ENCODE measurements at regions not wholly inside any gene's neighbourhood (a gene's known extent, or its start where the extent isn't known, plus 50 kb on each side); places are given as distances from the start of the nearest gene placed in this dataset.

- no peak for TF ChIP-seq CTCF (IDR thresholded peaks at IDR 0.05; ENCODE audit: control insufficient read depth, insufficient read depth, low read depth, low read length, missing control alignments)
- no peak for DNase-seq (ENCODE audit: low read depth)
- no peak overlapping the region for H3K4me3 ChIP-seq (ENCODE audit: control insufficient read depth, low read depth, low read length)
These were observed 338.3 kb downstream of the IRX1 start for GRCh38 chr5:3933966-3934365.

GRCh38 chr5:3943859-3944258 is 348.2 kb downstream of the IRX1 start:
- no peak for DNase-seq (ENCODE audit: low read depth)
- no peak for TF ChIP-seq CTCF (IDR thresholded peaks at IDR 0.05; ENCODE audit: control insufficient read depth, insufficient read depth, low read depth, low read length, missing control alignments)
- H3K4me3 ChIP-seq (ENCODE audit: control insufficient read depth, low read depth, low read length), result no peak overlapping the region

GRCh38 chr5:3944930-3945329 is 349.3 kb downstream of the IRX1 start:
- no peak for TF ChIP-seq CTCF (IDR thresholded peaks at IDR 0.05; ENCODE audit: control insufficient read depth, insufficient read depth, low read depth, low read length, missing control alignments)
- H3K4me3 ChIP-seq (ENCODE audit: control insufficient read depth, low read depth, low read length), result no peak overlapping the region
- DNase-seq (ENCODE audit: low read depth), result no peak

- H3K4me3 ChIP-seq (ENCODE audit: control insufficient read depth, low read depth, low read length), result no peak overlapping the region
- no peak for TF ChIP-seq CTCF (IDR thresholded peaks at IDR 0.05; ENCODE audit: control insufficient read depth, insufficient read depth, low read depth, low read length, missing control alignments)
- DNase-seq (ENCODE audit: low read depth), result no peak
These were observed 353.2 kb downstream of the IRX1 start for GRCh38 chr5:3948838-3949237.

- no peak for TF ChIP-seq CTCF (IDR thresholded peaks at IDR 0.05; ENCODE audit: control insufficient read depth, insufficient read depth, low read depth, low read length, missing control alignments)
- no peak for DNase-seq (ENCODE audit: low read depth)
- no peak overlapping the region for H3K4me3 ChIP-seq (ENCODE audit: control insufficient read depth, low read depth, low read length)
These were observed 358.6 kb downstream of the IRX1 start for GRCh38 chr5:3954199-3954598.

- DNase-seq (ENCODE audit: low read depth), result no peak
- no peak for TF ChIP-seq CTCF (IDR thresholded peaks at IDR 0.05; ENCODE audit: control insufficient read depth, insufficient read depth, low read depth, low read length, missing control alignments)
- H3K4me3 ChIP-seq (ENCODE audit: control insufficient read depth, low read depth, low read length), result no peak overlapping the region
These were observed 359.0 kb downstream of the IRX1 start for GRCh38 chr5:3954633-3955032.

- DNase-seq (ENCODE audit: low read depth), result no peak
- TF ChIP-seq CTCF (IDR thresholded peaks at IDR 0.05; ENCODE audit: control insufficient read depth, insufficient read depth, low read depth, low read length, missing control alignments), result no peak
- H3K4me3 ChIP-seq (ENCODE audit: control insufficient read depth, low read depth, low read length), result no peak overlapping the region
These were observed 362.0 kb downstream of the IRX1 start for GRCh38 chr5:3957658-3958057.

All from AG09309 (cell line).